Trophoblast cell (in vitro differentiated cells and primary cell): ENCODE measurements at regions not wholly inside any gene's neighbourhood (a gene's known extent, or its start where the extent isn't known, plus 50 kb on each side); places are given as distances from the start of the nearest gene placed in this dataset.
"Not testable (repeated sequence)": the region's sequence is repeated elsewhere in the genome, so short reads cannot be mapped to it uniquely, and the experiment has no call there.

Experiments
- DNase-seq, 2 donors: peaks; one replicate each; pipeline ENCODE4 v3.0.0-alpha.2; 2016
- H2AFZ ChIP-seq: 2 replicates; pipeline ENCODE4 v1.6.1; 2013; ENCODE audit warnings: low read length, moderate library complexity, mild to moderate bottlenecking; ENCODE audit not compliant: insufficient read depth, poor library complexity
- H2AK5ac ChIP-seq: 2 replicates; pipeline ENCODE4 v1.6.1; 2013; ENCODE audit warnings: mild to moderate bottlenecking, low read length
- H2BK120ac ChIP-seq: 2 replicates; pipeline ENCODE4 v1.6.1; 2013; ENCODE audit warnings: low read length, mild to moderate bottlenecking, moderate library complexity; ENCODE audit not compliant: insufficient read depth, poor library complexity
- H2BK12ac ChIP-seq: 2 replicates; pipeline ENCODE4 v1.6.1; 2013; ENCODE audit warnings: mild to moderate bottlenecking, low read length, moderate library complexity
- H2BK5ac ChIP-seq: 2 replicates; pipeline ENCODE4 v1.6.1; 2013; ENCODE audit warnings: low read length, low read depth, moderate library complexity, mild to moderate bottlenecking; ENCODE audit not compliant: poor library complexity
- H3K14ac ChIP-seq: 2 replicates; pipeline ENCODE4 v1.6.1; 2013; ENCODE audit warnings: mild to moderate bottlenecking, low read length
- H3K18ac ChIP-seq: 2 replicates; pipeline ENCODE4 v1.6.1; 2013; ENCODE audit warnings: mild to moderate bottlenecking, low read length
- H3K23ac ChIP-seq: 2 replicates; pipeline ENCODE4 v1.6.1; 2013; ENCODE audit warnings: low read length
- H3K27ac ChIP-seq: 2 replicates; pipeline ENCODE4 v1.5.1; 2013; ENCODE audit warnings: low read depth, mild to moderate bottlenecking, inconsistent platforms, low read length, moderate library complexity
- H3K27me3 ChIP-seq: 2 replicates; pipeline ENCODE4 v1.6.1; 2013; ENCODE audit warnings: inconsistent platforms, mild to moderate bottlenecking, low read length, moderate library complexity; ENCODE audit not compliant: insufficient read depth
- H3K36me3 ChIP-seq, 2 experiments: 1 replicate in 1 of 2; 2 replicates in 1 of 2; pipeline ENCODE4 v1.6.1; 2013; ENCODE audit warnings: low read length in 2 of 2, mild to moderate bottlenecking in 2 of 2, moderate library complexity in 1 of 2; ENCODE audit not compliant: insufficient read depth in 2 of 2, control insufficient read depth in 1 of 2
- H3K4ac ChIP-seq: 2 replicates; pipeline ENCODE4 v1.6.1; 2013; ENCODE audit warnings: low read depth, mild to moderate bottlenecking, low read length, moderate library complexity
- H3K4me1 ChIP-seq, 2 experiments: 1 replicate in 1 of 2; 2 replicates in 1 of 2; pipeline ENCODE4 v1.6.1; 2013; ENCODE audit warnings: low read length in 2 of 2, mild to moderate bottlenecking in 2 of 2, moderate library complexity in 1 of 2; ENCODE audit not compliant: insufficient read depth in 2 of 2, control insufficient read depth in 1 of 2
- H3K4me2 ChIP-seq: 2 replicates; pipeline ENCODE4 v1.6.1; 2013; ENCODE audit warnings: inconsistent platforms, mild to moderate bottlenecking, low read length, moderate library complexity
- H3K4me3 ChIP-seq: 2 replicates; pipeline ENCODE4 v1.5.1; 2013; ENCODE audit warnings: mild to moderate bottlenecking, low read depth, low read length, inconsistent platforms
- H3K79me1 ChIP-seq: one replicate; pipeline ENCODE4 v1.6.1; 2013; ENCODE audit warnings: low read length
- H3K79me2 ChIP-seq: 2 replicates; pipeline ENCODE4 v1.6.1; 2013; ENCODE audit warnings: low read length, mild to moderate bottlenecking; ENCODE audit not compliant: control insufficient read depth, insufficient read depth, poor library complexity
- H3K9ac ChIP-seq: 2 replicates; pipeline ENCODE4 v1.6.1; 2013; ENCODE audit warnings: mild to moderate bottlenecking, low read length
- H3K9me3 ChIP-seq: 2 replicates; pipeline ENCODE4 v1.6.1; 2013; ENCODE audit warnings: low read depth, mild to moderate bottlenecking, control low read depth, inconsistent platforms, low read length; ENCODE audit not compliant: insufficient read depth
- H4K12ac ChIP-seq: 2 replicates; pipeline ENCODE4 v1.6.1; 2013; ENCODE audit warnings: low read depth, mild to moderate bottlenecking, low read length, moderate library complexity
- H4K8ac ChIP-seq: 2 replicates; pipeline ENCODE4 v1.6.1; 2013; ENCODE audit warnings: low read depth, mild to moderate bottlenecking, low read length, moderate library complexity
- H4K91ac ChIP-seq: one replicate; pipeline ENCODE4 v1.6.1; 2013; ENCODE audit warnings: low read depth, mild to moderate bottlenecking, low read length, moderate library complexity
- WGBS: extraction: QIAGEN DNeasy Blood & Tissue Kit; methylation state at CpG from one replicate; pipeline ENCODE4 v1.1.7; 2013; ENCODE audit warnings: missing lambda C conversion rate; ENCODE audit not compliant: insufficient read length, insufficient coverage; ENCODE audit errors: extremely low coverage; 5-methylcytosine and 5-hydroxymethylcytosine counted together

DNA sequence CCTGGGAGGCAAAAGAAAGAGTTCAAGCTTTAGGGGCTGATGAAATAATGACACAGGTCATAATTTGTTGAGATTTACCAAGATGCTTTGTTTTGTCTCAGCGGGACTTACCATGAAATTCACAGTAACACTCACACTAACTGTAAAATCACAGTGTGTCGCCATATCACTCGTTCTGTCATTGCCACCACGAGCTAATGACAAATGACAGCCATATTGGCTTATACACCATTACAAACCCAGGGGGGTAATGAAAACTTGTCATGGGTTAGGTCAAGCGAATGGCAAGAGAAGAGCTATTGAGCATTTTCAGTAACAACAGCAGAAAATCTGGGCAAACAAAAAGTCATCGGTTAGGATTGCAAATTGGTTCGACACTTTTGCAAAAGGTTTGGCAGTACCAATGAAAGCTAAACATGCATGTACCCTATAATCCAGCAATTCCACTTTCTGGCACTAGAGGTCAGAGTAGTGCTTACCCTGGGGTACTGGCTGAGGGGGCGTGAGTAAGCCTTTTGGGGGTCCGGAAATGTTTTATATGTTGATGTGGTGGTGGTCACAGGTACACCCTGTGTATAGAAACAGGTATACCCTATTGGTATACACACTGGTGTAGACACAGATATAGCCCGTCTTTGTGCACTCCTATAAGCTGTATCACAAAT is 83.9 kb upstream of the RAI2 start:
- no peak overlapping the region for H2BK5ac ChIP-seq
- DNase-seq = peak in 1 of 2 donors; percentile 50
- no peaks in the 10 kb centered on the region for H3K4me1 ChIP-seq
- H3K9me3 ChIP-seq = no peaks in the 10 kb centered on the region
- H2AK5ac ChIP-seq = no peak overlapping the region
- H3K9ac ChIP-seq = no peak overlapping the region
- no peak overlapping the region for H2BK120ac ChIP-seq
- H3K4ac ChIP-seq = no peak overlapping the region
- no peak overlapping the region for H4K8ac ChIP-seq
- no peak overlapping the region for H3K23ac ChIP-seq
- H3K27me3 ChIP-seq = no peaks in the 10 kb centered on the region
- no peak overlapping the region for H2BK12ac ChIP-seq
- H4K12ac ChIP-seq = no peak overlapping the region
- H3K27ac ChIP-seq = no peak overlapping the region
- H4K91ac ChIP-seq = no peak overlapping the region
- no peak overlapping the region for H3K18ac ChIP-seq
- WGBS = no CpG with 5 or more reads among the region's 10 CpGs
- H3K4me3 ChIP-seq = no peak overlapping the region
- no peak overlapping the region for H2AFZ ChIP-seq
- H3K36me3 ChIP-seq = no peaks in the 10 kb centered on the region
- H3K4me2 ChIP-seq = no peak overlapping the region
- no peaks in the 10 kb centered on the region for H3K79me2 ChIP-seq
- no peak overlapping the region for H3K14ac ChIP-seq
- H3K79me1 ChIP-seq = no peaks in the 10 kb centered on the region

- H2BK5ac ChIP-seq, H3K18ac ChIP-seq, H4K91ac ChIP-seq, H3K27me3 ChIP-seq, H3K27ac ChIP-seq, H3K9ac ChIP-seq, H2BK12ac ChIP-seq, H2BK120ac ChIP-seq, H4K12ac ChIP-seq, H2AK5ac ChIP-seq, H3K79me2 ChIP-seq, H3K4ac ChIP-seq, H3K14ac ChIP-seq, H3K4me1 ChIP-seq, H3K36me3 ChIP-seq, H3K4me2 ChIP-seq, DNase-seq, H2AFZ ChIP-seq, H3K79me1 ChIP-seq, H4K8ac ChIP-seq, H3K4me3 ChIP-seq, H3K9me3 ChIP-seq, H3K23ac ChIP-seq: not testable (repeated sequence)
- WGBS = no CpG with 5 or more reads among the region's 2 CpGs
Observed at GRCh38 chrX:17941171-17941570, 80.1 kb upstream of the RAI2 start.

- Histone ChIP-seq H2AK5ac (no peak overlapping the region), H3K27me3 (no peaks in the 10 kb centered on the region), H4K91ac (no peak overlapping the region), H3K9me3 (no peaks in the 10 kb centered on the region), H2BK5ac (no peak overlapping the region), H2BK12ac (no peak overlapping the region), H2AFZ (no peak overlapping the region), H3K79me2 (no peaks in the 10 kb centered on the region), H3K18ac (no peak overlapping the region), H3K4me1 (no peaks in the 10 kb centered on the region), H3K4me3 (no peak overlapping the region), H3K14ac (no peak overlapping the region), H4K8ac (no peak overlapping the region), H3K36me3 (no peaks in the 10 kb centered on the region), H3K27ac (no peak overlapping the region), H4K12ac (no peak overlapping the region), H3K4me2 (no peak overlapping the region), H3K23ac (no peak overlapping the region), H3K79me1 (no peaks in the 10 kb centered on the region), H3K9ac (no peak overlapping the region), H3K4ac (no peak overlapping the region), H2BK120ac (no peak overlapping the region)
- WGBS = no CpG with 5 or more reads among the region's 2 CpGs
- no peak for DNase-seq
Observed at GRCh38 chrX:17939724-17940123, 78.6 kb upstream of the RAI2 start.

DNA sequence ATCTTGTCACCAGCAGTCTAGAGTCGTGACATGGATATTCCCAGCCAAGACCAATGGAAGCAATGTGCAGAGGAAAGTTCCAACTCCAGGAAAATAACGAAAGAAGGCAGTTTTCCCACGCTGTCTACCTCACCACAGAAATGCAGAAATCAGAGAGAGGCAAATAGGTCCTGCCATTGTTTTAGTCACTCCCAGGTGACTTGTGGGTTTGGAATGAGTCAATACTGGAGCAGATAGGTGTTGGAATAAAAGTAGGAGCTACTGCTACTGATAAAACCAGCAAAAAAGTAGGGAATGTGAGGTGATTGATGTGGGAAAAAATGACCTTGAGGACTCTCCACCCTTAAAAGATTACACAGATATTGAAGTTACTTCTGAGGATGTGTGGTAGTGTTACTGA is 72.8 kb upstream of the RAI2 start:
- Histone ChIP-seq H2BK5ac (no peak overlapping the region), H3K27ac (no peak overlapping the region)
- WGBS = no CpG with 5 or more reads among the region's 3 CpGs

More for the DNA sequence above, 72.8 kb upstream of the RAI2 start:
- Histone ChIP-seq H3K4me2 (no peak overlapping the region), H3K4ac (no peak overlapping the region), H3K79me2 (no peaks in the 10 kb centered on the region), H3K23ac (no peak overlapping the region), H3K9me3 (no peaks in the 10 kb centered on the region), H4K8ac (no peak overlapping the region), H2BK120ac (no peak overlapping the region), H3K79me1 (no peaks in the 10 kb centered on the region), H3K14ac (no peak overlapping the region), H3K9ac (no peak overlapping the region), H3K4me3 (no peak overlapping the region), H3K27me3 (no peaks in the 10 kb centered on the region), H3K18ac (no peak overlapping the region), H4K12ac (no peak overlapping the region), H4K91ac (no peak overlapping the region), H2AFZ (no peak overlapping the region), H2AK5ac (no peak overlapping the region), H3K36me3 (no peaks in the 10 kb centered on the region), H2BK12ac (no peak overlapping the region), H3K4me1 (no peaks in the 10 kb centered on the region)
- DNase-seq = no peak
